ENCODE measurements at regions not wholly inside any gene's neighbourhood (a gene's known extent, or its start where the extent isn't known, plus 50 kb on each side); places are given as distances from the start of the nearest gene placed in this dataset.

DNA sequence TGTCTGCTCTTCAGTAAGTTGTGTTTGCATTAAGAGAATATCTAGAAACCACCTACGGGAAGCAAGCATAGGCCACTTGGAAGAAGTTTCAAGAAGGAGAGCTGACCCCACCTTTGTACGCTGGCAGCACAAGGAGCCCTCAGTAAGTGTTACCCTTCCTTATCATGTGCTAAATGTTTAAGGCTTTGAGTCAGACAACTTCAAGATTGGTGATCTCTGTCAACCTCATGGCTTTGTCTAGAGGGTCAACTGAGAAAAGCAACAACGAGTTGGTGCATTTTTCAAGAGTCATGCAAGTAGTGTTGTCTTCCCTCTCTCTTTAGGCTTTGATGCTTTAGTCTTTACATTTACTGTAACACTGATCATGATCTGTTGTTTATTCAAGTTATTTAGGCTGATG, 53.2 kb upstream of the SPTLC3 start:
- Histone ChIP-seq H3K27me3 (no peaks in the 10 kb centered on the region), H3K9me3 (no peaks in the 10 kb centered on the region), H3K4me1 (no peaks in the 10 kb centered on the region), H3K36me3 (no peaks in the 10 kb centered on the region), H3K27ac (no peak overlapping the region), H3K4me3 (no peak overlapping the region)
- ATAC-seq (ENCODE audit: low FRiP score in 2 of 2) = no peak
- WGBS, 2 donors = 68 to 75% methylated on average over 3 of the region's 3 CpGs
- no peak for DNase-seq
- TF ChIP-seq POLR2AphosphoS5 (IDR thresholded peaks at IDR 0.05) (no peak), EP300 (IDR thresholded peaks at IDR 0.05) (no peak), POLR2A (IDR thresholded peaks at IDR 0.05) (no peak), CTCF (IDR thresholded peaks at IDR 0.05) (no peak)

- Histone ChIP-seq H3K9me3 (no peaks in the 10 kb centered on the region), H3K36me3 (no peaks in the 10 kb centered on the region), H3K4me3 (no peak overlapping the region), H3K27me3 (no peaks in the 10 kb centered on the region), H3K27ac (no peak overlapping the region), H3K4me1 (no peaks in the 10 kb centered on the region)
- no peak for DNase-seq
- TF ChIP-seq CTCF (IDR thresholded peaks at IDR 0.05) (no peak), EP300 (IDR thresholded peaks at IDR 0.05) (no peak), POLR2A (IDR thresholded peaks at IDR 0.05) (no peak), POLR2AphosphoS5 (IDR thresholded peaks at IDR 0.05) (no peak)
- ATAC-seq (ENCODE audit: low FRiP score in 2 of 2) = no peak
These were observed 52.5 kb upstream of the SPTLC3 start for GRCh38 chr20:12956303-12956702.

DNA sequence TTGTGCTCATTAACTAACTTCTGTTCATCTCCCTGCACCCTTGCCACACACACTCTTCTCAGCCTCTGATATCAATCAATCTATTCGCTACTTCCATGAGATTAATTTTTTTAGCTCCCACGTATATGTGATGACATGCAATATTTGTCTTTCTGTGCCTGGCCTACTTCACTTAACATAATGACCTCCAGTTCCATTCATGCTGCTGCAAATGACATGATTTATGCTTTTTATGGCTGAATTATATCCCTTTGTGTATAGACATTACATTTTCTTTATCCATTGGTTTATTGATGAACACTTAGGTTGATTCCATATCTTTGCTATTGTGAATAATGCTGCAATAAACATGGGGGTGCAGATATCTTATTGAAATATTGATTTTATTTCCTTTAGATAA, 50.8 kb upstream of the SPTLC3 start:
- Histone ChIP-seq H3K4me3 (no peak overlapping the region), H3K36me3 (no peaks in the 10 kb centered on the region), H3K4me1 (no peaks in the 10 kb centered on the region), H3K9me3 (no peaks in the 10 kb centered on the region), H3K27ac (no peak overlapping the region), H3K27me3 (no peaks in the 10 kb centered on the region)
- DNase-seq (no peak), ATAC-seq (ENCODE audit: low FRiP score in 2 of 2) (no peak)
- 72 to 77% methylated on average over 2 of the region's 2 CpGs for WGBS, 2 donors
- TF ChIP-seq POLR2AphosphoS5 (IDR thresholded peaks at IDR 0.05) (no peak), CTCF (IDR thresholded peaks at IDR 0.05) (no peak), EP300 (IDR thresholded peaks at IDR 0.05) (no peak), POLR2A (IDR thresholded peaks at IDR 0.05) (no peak)

All from upper lobe of left lung (tissue), 6 donors.